Mammary epithelial cell (primary cell): ENCODE measurements at regions not wholly inside any gene's neighbourhood (a gene's known extent, or its start where the extent isn't known, plus 50 kb on each side); places are given as distances from the start of the nearest gene placed in this dataset.

Source experiments
- EZH2 ChIP-seq: IDR thresholded peaks from 2 replicates; pipeline ENCODE4 v1.6.1; 2012; ENCODE audit warnings: low read length, inconsistent platforms, borderline replicate concordance
- TF ChIP-seq, protein P1 (sequence below), 2 donors: IDR thresholded peaks in 1 of 2; conservative IDR thresholded peaks in 1 of 2; 2 replicates each; pipeline ENCODE4 v1.5.1; 2011 to 2012; ENCODE audit warnings: inconsistent platforms in 2 of 2, low read length in 2 of 2, mild to moderate bottlenecking in 2 of 2, control low read depth in 1 of 2, low read depth in 1 of 2; ENCODE audit not compliant: insufficient read depth in 1 of 2; ENCODE audit errors: extremely low read depth in 1 of 2

DNA sequence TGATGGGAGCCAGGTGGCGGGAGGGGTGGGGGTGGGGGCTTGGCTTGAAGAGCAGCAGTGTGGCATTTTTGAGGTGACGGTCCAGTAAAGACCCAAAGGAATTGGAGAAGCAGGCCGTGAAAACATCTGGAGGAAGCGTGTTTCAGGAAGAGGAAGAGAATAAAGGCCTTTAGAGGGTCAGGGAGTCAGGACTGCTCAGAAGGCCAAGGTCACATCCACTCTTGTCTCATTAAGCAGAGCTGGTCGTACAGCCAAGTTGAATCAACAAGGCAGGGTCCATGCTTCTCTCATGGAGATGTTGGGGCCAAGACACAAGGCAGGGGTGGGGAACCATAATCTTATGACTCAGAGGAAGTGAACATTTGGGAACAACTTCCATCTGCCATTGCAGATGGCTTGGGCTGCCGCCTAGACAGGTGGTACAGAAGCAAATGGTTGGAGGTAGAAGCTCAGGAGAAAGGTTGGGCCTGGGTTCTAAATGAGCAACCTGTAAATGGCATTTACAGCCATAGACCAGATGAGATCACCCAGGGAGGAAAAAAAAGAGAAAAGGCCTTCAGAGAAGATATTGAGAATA lies 179.6 kb downstream of the TTLL2 start:
- TF ChIP-seq, protein P1, sequence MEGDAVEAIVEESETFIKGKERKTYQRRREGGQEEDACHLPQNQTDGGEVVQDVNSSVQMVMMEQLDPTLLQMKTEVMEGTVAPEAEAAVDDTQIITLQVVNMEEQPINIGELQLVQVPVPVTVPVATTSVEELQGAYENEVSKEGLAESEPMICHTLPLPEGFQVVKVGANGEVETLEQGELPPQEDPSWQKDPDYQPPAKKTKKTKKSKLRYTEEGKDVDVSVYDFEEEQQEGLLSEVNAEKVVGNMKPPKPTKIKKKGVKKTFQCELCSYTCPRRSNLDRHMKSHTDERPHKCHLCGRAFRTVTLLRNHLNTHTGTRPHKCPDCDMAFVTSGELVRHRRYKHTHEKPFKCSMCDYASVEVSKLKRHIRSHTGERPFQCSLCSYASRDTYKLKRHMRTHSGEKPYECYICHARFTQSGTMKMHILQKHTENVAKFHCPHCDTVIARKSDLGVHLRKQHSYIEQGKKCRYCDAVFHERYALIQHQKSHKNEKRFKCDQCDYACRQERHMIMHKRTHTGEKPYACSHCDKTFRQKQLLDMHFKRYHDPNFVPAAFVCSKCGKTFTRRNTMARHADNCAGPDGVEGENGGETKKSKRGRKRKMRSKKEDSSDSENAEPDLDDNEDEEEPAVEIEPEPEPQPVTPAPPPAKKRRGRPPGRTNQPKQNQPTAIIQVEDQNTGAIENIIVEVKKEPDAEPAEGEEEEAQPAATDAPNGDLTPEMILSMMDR (conservative IDR thresholded peaks at IDR 0.05 in 1 of 2, IDR thresholded peaks at IDR 0.05 in 1 of 2; ENCODE audit: extremely low read depth in 1 of 2, insufficient read depth in 1 of 2, low read depth in 1 of 2, low read length in 2 of 2), result no peak
- no peak for TF ChIP-seq EZH2
